HG02840 (cell line): ENCODE measurements at regions not wholly inside any gene's neighbourhood (a gene's known extent, or its start where the extent isn't known, plus 50 kb on each side); places are given as distances from the start of the nearest gene placed in this dataset.
"Not testable (repeated sequence)": the region's sequence is repeated elsewhere in the genome, so short reads cannot be mapped to it uniquely, and the experiment has no call there.

Source experiments
- ATAC-seq: cut with Tn5 transposase; IDR thresholded peaks from one replicate; pipeline ENCODE4 v1.9.1; 2021; ENCODE audit warnings: mild to moderate bottlenecking, moderate library complexity, moderate number of reproducible peaks; ENCODE audit not compliant: unreplicated experiment, low FRiP score

GRCh38 chr6:137545073-137545472 is 50.9 kb upstream of the OLIG3 start:
- no peak for ATAC-seq

- no peak for ATAC-seq
Measured at GRCh38 chr6:137547186-137547585, 53.0 kb upstream of the OLIG3 start.

GRCh38 chr6:137547601-137548000 is 53.4 kb upstream of the OLIG3 start:
- ATAC-seq, result no peak

GRCh38 chr6:137549106-137549505 is 54.9 kb upstream of the OLIG3 start:
- no peak for ATAC-seq

- ATAC-seq, result no peak
Measured at GRCh38 chr6:137550535-137550934, 56.3 kb upstream of the OLIG3 start.

- ATAC-seq, result no peak
Measured at GRCh38 chr6:137552146-137552545, 58.0 kb upstream of the OLIG3 start.

- no peak for ATAC-seq
Measured at GRCh38 chr6:137552809-137553208, 58.6 kb upstream of the OLIG3 start.

- not testable (repeated sequence) for ATAC-seq
Measured at GRCh38 chr6:137559521-137560183, 65.5 kb upstream of the OLIG3 start.

GRCh38 chr6:137560184-137560563 is 66.0 kb upstream of the OLIG3 start:
- no peak for ATAC-seq

GRCh38 chr6:137568067-137568466 is 73.9 kb upstream of the OLIG3 start:
- no peak for ATAC-seq

GRCh38 chr6:137570393-137570792 is 76.2 kb upstream of the OLIG3 start:
- no peak for ATAC-seq

GRCh38 chr6:137571854-137572253 is 77.7 kb upstream of the OLIG3 start:
- no peak for ATAC-seq

- no peak for ATAC-seq
Measured at GRCh38 chr6:137573739-137574138, 79.5 kb upstream of the OLIG3 start.

GRCh38 chr6:137579612-137580011 is 85.4 kb upstream of the OLIG3 start:
- no peak for ATAC-seq

- no peak for ATAC-seq
Measured at GRCh38 chr6:137581019-137581707, 87.0 kb upstream of the OLIG3 start.

- ATAC-seq, result not testable (repeated sequence)
Measured at GRCh38 chr6:137583519-137583918, 89.3 kb upstream of the OLIG3 start.

GRCh38 chr6:137588472-137588871 is 94.3 kb upstream of the OLIG3 start:
- no peak for ATAC-seq

GRCh38 chr6:137589067-137589848 is 95.1 kb upstream of the OLIG3 start:
- ATAC-seq, result peak; percentile 99

- no peak for ATAC-seq
Measured at GRCh38 chr6:137590684-137591083, 96.5 kb upstream of the OLIG3 start.

- ATAC-seq, result no peak
Measured at GRCh38 chr6:137601471-137601870, 107.3 kb upstream of the OLIG3 start.
